HUES6 (cell line): ENCODE measurements at regions not wholly inside any gene's neighbourhood (a gene's known extent, or its start where the extent isn't known, plus 50 kb on each side); places are given as distances from the start of the nearest gene placed in this dataset.
"Not testable (repeated sequence)": the region's sequence is repeated elsewhere in the genome, so short reads cannot be mapped to it uniquely, and the experiment has no call there.

Source experiments
- H3K27ac ChIP-seq: 2 replicates; pipeline ENCODE4 v1.7.0; 2013; ENCODE audit warnings: low read depth, mild to moderate bottlenecking, low read length, inconsistent platforms
- H3K27me3 ChIP-seq: 2 replicates; pipeline ENCODE4 v1.6.1; 2013; ENCODE audit warnings: low read length; ENCODE audit not compliant: control insufficient read depth, insufficient read depth
- H3K36me3 ChIP-seq: 2 replicates; pipeline ENCODE4 v1.6.1; 2013; ENCODE audit warnings: low read length; ENCODE audit not compliant: control insufficient read depth, insufficient read depth
- H3K4me1 ChIP-seq: 2 replicates; pipeline ENCODE4 v1.6.1; 2013; ENCODE audit warnings: low read length; ENCODE audit not compliant: control insufficient read depth, insufficient read depth
- H3K4me3 ChIP-seq: 2 replicates; pipeline ENCODE4 v1.5.1; 2013; ENCODE audit warnings: low read depth, low read length
- H3K9ac ChIP-seq: one replicate; pipeline ENCODE4 v1.6.1; 2013; ENCODE audit warnings: mild to moderate bottlenecking, low read length
- H3K9me3 ChIP-seq: 2 replicates; pipeline ENCODE4 v1.6.1; 2013; ENCODE audit warnings: low read depth, low read length; ENCODE audit not compliant: control insufficient read depth, insufficient read depth

DNA sequence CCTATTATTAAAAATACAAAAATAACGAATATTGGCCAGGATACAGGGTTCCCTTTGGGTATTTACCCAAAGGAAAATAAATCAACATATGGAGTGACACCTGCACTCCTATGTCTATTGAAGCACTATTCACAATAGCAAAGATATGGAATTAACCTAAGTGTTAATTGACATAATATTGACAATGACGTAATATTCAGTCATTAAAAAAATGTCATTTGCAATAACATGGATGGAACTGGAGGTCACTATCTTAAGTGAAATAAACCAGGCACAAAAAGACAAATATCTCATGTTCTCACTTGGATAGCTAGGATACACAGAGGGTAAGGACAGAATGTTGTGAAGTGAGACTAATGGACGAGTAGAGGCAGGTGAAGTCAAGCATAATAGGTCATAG is 326.3 kb upstream of the PTGER4 start:
- H3K27ac ChIP-seq = no peak overlapping the region
- no peaks in the 10 kb centered on the region for H3K9me3 ChIP-seq
- H3K36me3 ChIP-seq = no peaks in the 10 kb centered on the region
- H3K27me3 ChIP-seq = no peaks in the 10 kb centered on the region
- H3K4me3 ChIP-seq = no peak overlapping the region
- no peaks in the 10 kb centered on the region for H3K4me1 ChIP-seq
- no peak overlapping the region for H3K9ac ChIP-seq

DNA sequence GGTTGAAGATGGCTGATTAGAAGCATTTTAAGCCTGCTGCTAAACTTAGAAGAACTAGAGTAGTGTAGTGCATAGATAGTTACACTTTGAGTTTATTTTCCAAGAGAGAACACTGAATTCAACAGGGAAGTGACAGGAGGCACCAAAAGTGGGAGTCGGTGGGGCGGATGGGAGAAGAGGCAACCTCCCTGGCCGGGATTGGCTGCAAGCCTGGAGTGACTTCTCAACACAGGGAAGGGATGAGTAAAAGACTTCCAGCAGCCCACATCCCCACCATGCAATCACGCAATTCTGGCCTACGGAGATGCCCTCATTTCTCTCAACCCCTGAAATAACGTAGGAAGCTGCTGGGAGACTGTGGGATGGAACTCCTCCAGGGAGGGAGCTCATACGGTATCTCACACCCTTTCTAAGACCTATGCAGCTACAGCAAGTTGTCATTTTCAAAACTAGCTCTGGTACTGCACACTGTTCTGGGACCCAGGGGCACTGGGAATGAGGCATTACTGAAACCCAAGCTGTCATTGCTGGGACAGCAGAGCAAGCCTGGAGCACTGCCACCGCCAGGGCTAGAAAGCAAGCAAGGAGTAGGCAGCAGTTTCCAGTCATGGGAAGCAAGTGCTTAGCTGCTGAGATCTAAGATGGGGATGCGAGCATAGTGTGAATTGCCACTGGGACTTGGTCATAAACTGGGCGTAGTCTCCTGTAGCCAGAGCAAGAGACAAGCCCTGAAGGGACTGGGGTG is 331.6 kb upstream of the PTGER4 start:
- no peak overlapping the region for H3K27ac ChIP-seq
- no peaks in the 10 kb centered on the region for H3K4me1 ChIP-seq
- H3K9me3 ChIP-seq = no peaks in the 10 kb centered on the region
- H3K4me3 ChIP-seq = no peak overlapping the region
- no peak overlapping the region for H3K9ac ChIP-seq
- H3K27me3 ChIP-seq = no peaks in the 10 kb centered on the region
- no peaks in the 10 kb centered on the region for H3K36me3 ChIP-seq

DNA sequence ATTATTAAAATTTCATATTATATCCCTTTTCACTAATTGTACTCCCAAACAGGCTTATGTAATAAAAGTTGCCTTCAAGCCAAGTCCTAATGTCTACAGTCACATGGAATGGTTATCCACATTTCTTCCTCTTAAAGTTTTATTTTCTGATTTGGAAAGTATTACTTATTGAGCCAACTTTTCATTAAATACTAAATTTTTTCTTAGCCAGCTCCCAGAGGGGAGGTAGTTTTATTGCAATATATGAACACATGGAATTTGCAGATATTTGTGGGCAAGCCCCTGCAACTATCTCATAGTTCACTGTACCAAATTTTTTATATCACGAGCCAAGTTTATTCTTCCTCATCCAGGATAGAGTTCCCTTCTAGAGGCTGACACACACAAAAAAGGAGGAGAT is 332.8 kb upstream of the PTGER4 start:
- H3K27me3 ChIP-seq = no peaks in the 10 kb centered on the region
- no peak overlapping the region for H3K4me3 ChIP-seq
- H3K4me1 ChIP-seq = no peaks in the 10 kb centered on the region
- H3K9ac ChIP-seq = no peak overlapping the region
- H3K9me3 ChIP-seq = no peaks in the 10 kb centered on the region
- H3K27ac ChIP-seq = no peak overlapping the region
- H3K36me3 ChIP-seq = no peaks in the 10 kb centered on the region

DNA sequence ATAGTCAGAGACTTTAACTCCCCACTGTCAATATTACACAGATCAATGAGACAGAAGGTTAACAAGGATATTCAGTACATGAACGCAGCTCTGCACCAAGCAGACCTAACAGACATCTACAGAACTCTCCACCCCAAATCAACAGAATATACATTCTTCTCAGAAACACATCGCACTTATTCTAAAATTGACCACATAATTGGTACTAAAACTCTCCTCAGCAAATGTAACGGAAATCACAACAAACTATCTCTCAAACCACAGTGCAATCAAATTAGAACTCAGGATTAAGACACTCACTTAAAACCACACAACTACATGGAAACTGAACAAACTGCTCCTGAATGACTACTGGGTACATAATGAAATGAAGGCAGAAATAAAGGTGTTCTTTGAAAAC is 341.3 kb upstream of the PTGER4 start:
- not testable (repeated sequence) for H3K4me3 ChIP-seq

DNA sequence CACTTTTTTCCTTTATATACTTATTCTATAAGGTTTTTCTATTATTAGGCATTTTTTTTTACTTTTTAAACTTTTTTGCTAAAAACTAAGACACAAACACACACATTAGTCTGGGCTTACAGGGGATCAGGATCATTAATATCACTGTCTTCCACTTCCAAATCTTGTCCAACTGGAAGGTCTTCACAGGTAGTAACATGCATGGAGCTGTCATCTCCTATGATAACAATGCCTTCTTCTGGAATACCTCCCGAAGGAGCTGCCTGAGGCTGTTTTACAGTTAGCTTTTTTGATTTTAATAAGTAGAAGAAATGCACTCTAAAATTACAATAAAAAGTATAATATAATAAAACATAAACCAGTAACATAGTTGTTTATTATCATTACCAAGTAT is 345.5 kb upstream of the PTGER4 start:
- H3K27me3 ChIP-seq = no peaks in the 10 kb centered on the region
- no peaks in the 10 kb centered on the region for H3K9me3 ChIP-seq
- H3K4me3 ChIP-seq = no peak overlapping the region
- H3K9ac ChIP-seq = no peak overlapping the region
- H3K27ac ChIP-seq = no peak overlapping the region
- H3K36me3 ChIP-seq = no peaks in the 10 kb centered on the region
- H3K4me1 ChIP-seq = no peaks in the 10 kb centered on the region

More for the DNA sequence above, 341.3 kb upstream of the PTGER4 start:
- H3K9ac ChIP-seq, H3K27ac ChIP-seq, H3K27me3 ChIP-seq, H3K9me3 ChIP-seq, H3K36me3 ChIP-seq, H3K4me1 ChIP-seq: not testable (repeated sequence)

DNA sequence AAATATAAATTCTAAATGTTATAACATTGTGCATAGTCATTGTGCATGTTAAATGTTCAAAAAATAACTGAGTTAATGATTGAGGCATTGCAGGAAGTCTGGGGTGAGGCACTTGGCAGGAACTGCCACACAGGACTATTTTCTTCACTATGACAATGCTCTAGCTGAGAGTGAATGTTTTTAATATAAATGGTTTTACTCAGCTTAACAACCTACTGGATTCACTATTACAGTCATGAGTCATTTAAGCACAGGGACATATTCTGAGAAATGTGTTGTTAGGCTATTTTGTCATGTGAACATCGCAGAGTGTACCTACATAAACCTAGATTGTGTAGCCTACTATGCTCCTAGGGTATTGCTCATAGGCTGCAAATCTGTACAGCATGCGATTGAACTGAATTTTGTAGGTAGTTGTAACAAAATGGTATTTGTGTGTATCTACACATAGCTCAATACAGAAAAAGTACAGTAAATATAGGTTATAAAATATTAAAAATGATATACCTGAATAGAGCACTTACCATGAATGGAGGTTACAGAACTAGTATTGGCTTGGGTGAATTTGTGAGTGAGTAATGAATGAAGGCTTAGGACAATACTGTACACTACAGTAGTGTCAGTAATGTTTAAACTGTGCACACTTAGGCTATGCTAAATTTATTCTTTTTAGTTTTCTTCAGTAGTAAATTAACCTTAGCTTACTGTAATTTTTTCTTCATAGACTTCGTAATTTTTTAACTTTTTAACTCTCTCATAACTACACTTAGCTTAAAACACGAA is 346.1 kb upstream of the PTGER4 start:
- no peaks in the 10 kb centered on the region for H3K4me1 ChIP-seq
- H3K27me3 ChIP-seq = no peaks in the 10 kb centered on the region
- no peaks in the 10 kb centered on the region for H3K36me3 ChIP-seq
- H3K9me3 ChIP-seq = no peaks in the 10 kb centered on the region
- H3K4me3 ChIP-seq = no peak overlapping the region
- H3K27ac ChIP-seq = no peak overlapping the region
- H3K9ac ChIP-seq = no peak overlapping the region

DNA sequence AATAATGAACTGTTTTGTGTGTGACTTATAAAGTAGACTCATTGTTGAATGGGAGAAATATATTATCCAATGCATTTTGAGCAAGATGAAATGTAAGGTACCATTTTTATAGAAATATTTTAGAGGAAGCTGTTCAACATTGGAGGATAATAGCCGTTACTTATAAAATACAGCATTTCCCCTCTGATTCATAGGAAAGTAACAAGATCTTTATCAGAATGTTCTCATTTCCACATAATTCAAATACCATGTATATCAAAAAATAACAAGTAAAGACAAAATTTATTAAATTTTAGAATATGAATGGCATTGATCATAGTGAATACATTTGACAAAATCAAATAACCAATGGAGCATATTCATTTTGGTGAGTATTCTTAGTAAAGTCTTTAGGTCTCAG is 346.7 kb upstream of the PTGER4 start:
- Histone ChIP-seq H3K27me3 (no peaks in the 10 kb centered on the region), H3K36me3 (no peaks in the 10 kb centered on the region), H3K9me3 (no peaks in the 10 kb centered on the region), H3K9ac (no peak overlapping the region), H3K4me3 (no peak overlapping the region), H3K4me1 (no peaks in the 10 kb centered on the region), H3K27ac (no peak overlapping the region)

DNA sequence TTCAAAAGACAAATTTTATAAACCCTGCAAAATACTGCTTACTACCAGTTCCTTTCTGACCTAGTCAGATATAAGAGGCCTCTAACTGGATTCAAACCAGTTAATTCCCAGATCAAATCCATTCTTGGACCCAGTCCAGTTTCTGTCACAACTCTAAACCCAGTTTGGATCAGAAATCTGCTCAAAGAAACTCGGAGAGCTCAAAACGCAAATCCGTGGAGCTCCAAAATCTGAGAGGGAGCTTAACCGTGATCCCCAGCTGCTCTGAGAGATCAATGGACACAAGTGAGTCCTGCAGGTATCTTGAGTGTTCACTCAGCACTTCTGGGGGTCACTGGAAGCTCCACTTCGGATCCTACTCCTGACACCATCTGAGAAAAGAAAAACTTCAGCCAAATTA is 348.1 kb upstream of the PTGER4 start:
- no peaks in the 10 kb centered on the region for H3K9me3 ChIP-seq
- no peak overlapping the region for H3K9ac ChIP-seq
- H3K36me3 ChIP-seq = no peaks in the 10 kb centered on the region
- H3K27me3 ChIP-seq = no peaks in the 10 kb centered on the region
- no peaks in the 10 kb centered on the region for H3K4me1 ChIP-seq
- no peak overlapping the region for H3K4me3 ChIP-seq
- H3K27ac ChIP-seq = no peak overlapping the region

DNA sequence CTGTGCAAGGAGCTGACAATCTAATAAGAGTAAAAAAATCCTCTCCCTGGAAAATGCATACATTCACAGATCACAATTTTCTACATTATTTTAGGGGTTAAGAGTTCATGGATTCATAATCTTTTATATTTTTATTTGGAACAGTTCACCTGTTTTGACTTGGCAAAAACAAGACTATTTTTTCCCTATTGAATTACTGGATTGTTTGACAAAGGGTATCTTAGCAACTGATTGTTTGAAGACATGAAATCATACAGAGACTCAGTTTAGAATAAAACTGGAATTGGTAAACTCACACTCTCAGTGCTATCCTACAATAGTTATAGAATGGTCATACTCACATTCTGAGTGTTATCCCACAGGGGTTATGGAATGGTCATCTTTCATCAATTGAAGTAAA is 358.2 kb upstream of the PTGER4 start:
- no peaks in the 10 kb centered on the region for H3K36me3 ChIP-seq
- no peaks in the 10 kb centered on the region for H3K9me3 ChIP-seq
- H3K27ac ChIP-seq = no peak overlapping the region
- H3K4me3 ChIP-seq = no peak overlapping the region
- H3K9ac ChIP-seq = no peak overlapping the region
- H3K27me3 ChIP-seq = no peaks in the 10 kb centered on the region
- H3K4me1 ChIP-seq = no peaks in the 10 kb centered on the region

DNA sequence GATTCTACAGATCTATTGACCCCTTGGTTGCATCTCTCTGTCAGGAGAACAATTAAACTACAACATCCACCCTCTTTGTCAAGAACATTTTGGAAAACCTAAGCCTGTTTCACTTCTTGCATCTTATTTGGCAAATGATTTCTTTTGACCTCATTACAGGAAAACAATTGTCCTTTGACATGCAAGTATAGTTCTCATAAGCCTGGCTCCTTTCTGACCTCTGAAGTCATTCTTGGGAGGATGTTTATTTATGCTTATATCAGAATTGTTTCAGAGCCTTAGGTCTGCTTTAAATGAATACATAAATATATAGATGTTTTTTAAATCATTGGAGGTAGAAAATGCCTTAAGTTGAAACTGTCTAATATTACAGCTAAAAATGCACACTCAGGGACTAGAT is 361.3 kb upstream of the PTGER4 start:
- Histone ChIP-seq H3K9ac (no peak overlapping the region), H3K27ac (no peak overlapping the region), H3K4me3 (no peak overlapping the region), H3K27me3 (no peaks in the 10 kb centered on the region), H3K36me3 (no peaks in the 10 kb centered on the region), H3K9me3 (no peaks in the 10 kb centered on the region), H3K4me1 (no peaks in the 10 kb centered on the region)

DNA sequence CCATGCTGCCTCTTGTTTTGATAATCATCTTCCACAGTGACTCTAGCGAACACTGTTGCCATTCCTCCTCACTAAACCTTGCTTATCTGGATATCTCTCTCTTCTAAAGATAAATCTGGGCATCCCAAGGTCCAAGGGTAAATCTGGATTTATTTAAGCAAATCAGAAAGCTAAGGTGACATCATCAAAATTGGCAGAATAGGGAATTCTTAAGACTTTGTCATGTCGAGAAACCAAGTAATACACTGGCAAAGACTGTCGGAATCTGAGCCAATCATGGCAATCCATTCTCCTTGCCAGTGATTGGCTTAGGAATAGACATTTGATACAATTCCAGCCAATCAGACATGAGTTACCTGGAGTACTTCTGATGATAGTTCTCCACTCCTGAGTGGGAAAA is 362.7 kb upstream of the PTGER4 start:
- H3K4me3 ChIP-seq = no peak overlapping the region
- H3K36me3 ChIP-seq = no peaks in the 10 kb centered on the region
- no peaks in the 10 kb centered on the region for H3K9me3 ChIP-seq
- no peaks in the 10 kb centered on the region for H3K27me3 ChIP-seq
- H3K4me1 ChIP-seq = no peaks in the 10 kb centered on the region
- no peak overlapping the region for H3K27ac ChIP-seq
- no peak overlapping the region for H3K9ac ChIP-seq
